Neural crest cell (in vitro differentiated cells): ENCODE measurements at regions not wholly inside any gene's neighbourhood (a gene's known extent, or its start where the extent isn't known, plus 50 kb on each side); places are given as distances from the start of the nearest gene placed in this dataset.

Experiments used
- DNase-seq: peaks from one replicate; pipeline ENCODE4 v3.0.0; 2021; ENCODE audit warnings: low read depth, mixed read lengths, low spot score
- H3K27ac Mint-ChIP-seq: one replicate; pipeline ENCODE4 v1.8.0; 2021; ENCODE audit warnings: mild to moderate bottlenecking, mixed read lengths; ENCODE audit not compliant: unreplicated experiment
- H3K27me3 Mint-ChIP-seq: 2 replicates; pipeline ENCODE4 v1.8.0; 2021; ENCODE audit warnings: low read depth, mild to moderate bottlenecking, mixed read lengths
- H3K36me3 Mint-ChIP-seq: 2 replicates; pipeline ENCODE4 v1.8.0; 2021; ENCODE audit warnings: low read depth, mild to moderate bottlenecking, mixed read lengths
- H3K4me1 Mint-ChIP-seq: 2 replicates; pipeline ENCODE4 v1.8.0; 2021; ENCODE audit warnings: mixed read lengths
- H3K4me3 Mint-ChIP-seq: one replicate; pipeline ENCODE4 v1.8.0; 2021; ENCODE audit warnings: mild to moderate bottlenecking, mixed read lengths
- H3K9me3 Mint-ChIP-seq: 2 replicates; pipeline ENCODE4 v1.8.0; 2021; ENCODE audit warnings: mixed read lengths
- CTCF ChIP-seq: fragments of 200-600 bp; sonication (generic); conservative IDR thresholded peaks from 2 replicates; pipeline ENCODE4 v1.5.0; 2021; ENCODE audit warnings: antibody characterized with exemption, mild to moderate bottlenecking

GRCh38 chr4:75376543-75376942 is 137.7 kb downstream of the RCHY1 start:
- no peak for DNase-seq
- Mint-ChIP-seq H3K4me1 (peaks cover 4% of the 10 kb centered on the region), H3K36me3 (peaks cover 9% of the 10 kb centered on the region), H3K27ac (no peak overlapping the region), H3K27me3 (peaks cover 5% of the 10 kb centered on the region), H3K4me3 (no peak overlapping the region), H3K9me3 (peaks cover 7% of the 10 kb centered on the region)
- TF ChIP-seq CTCF, result no peak

- no peak for DNase-seq
- Mint-ChIP-seq H3K9me3 (peaks cover 3% of the 10 kb centered on the region), H3K4me3 (no peak overlapping the region), H3K27me3 (no peaks in the 10 kb centered on the region), H3K27ac (no peak overlapping the region), H3K4me1 (no peaks in the 10 kb centered on the region), H3K36me3 (no peaks in the 10 kb centered on the region)
- no peak for TF ChIP-seq CTCF
Measured at GRCh38 chr4:75371915-75372314, 142.3 kb downstream of the RCHY1 start.

GRCh38 chr4:75370576-75370975 is 143.6 kb downstream of the RCHY1 start:
- no peaks in the 10 kb centered on the region for H3K36me3 Mint-ChIP-seq
- no peak for DNase-seq
- no peaks in the 10 kb centered on the region for H3K9me3 Mint-ChIP-seq
- H3K4me1 Mint-ChIP-seq, result no peaks in the 10 kb centered on the region
- H3K27me3 Mint-ChIP-seq, result no peaks in the 10 kb centered on the region
- no peak overlapping the region for H3K27ac Mint-ChIP-seq
- H3K4me3 Mint-ChIP-seq, result no peak overlapping the region
- no peak for TF ChIP-seq CTCF

- Mint-ChIP-seq H3K27ac (no peak overlapping the region), H3K4me1 (no peaks in the 10 kb centered on the region), H3K27me3 (no peaks in the 10 kb centered on the region), H3K36me3 (no peaks in the 10 kb centered on the region), H3K9me3 (no peaks in the 10 kb centered on the region), H3K4me3 (no peak overlapping the region)
- TF ChIP-seq CTCF, result no peak
- DNase-seq, result no peak
Measured at GRCh38 chr4:75345423-75345822, 168.8 kb downstream of the RCHY1 start.

- no peak overlapping the region for H3K4me3 Mint-ChIP-seq
- no peak for DNase-seq
- no peaks in the 10 kb centered on the region for H3K9me3 Mint-ChIP-seq
- H3K27me3 Mint-ChIP-seq, result no peaks in the 10 kb centered on the region
- H3K36me3 Mint-ChIP-seq, result no peaks in the 10 kb centered on the region
- H3K27ac Mint-ChIP-seq, result no peak overlapping the region
- no peaks in the 10 kb centered on the region for H3K4me1 Mint-ChIP-seq
- TF ChIP-seq CTCF, result no peak
Measured at GRCh38 chr4:75344915-75345314, 169.3 kb downstream of the RCHY1 start.

GRCh38 chr4:75343333-75343732 is 170.9 kb downstream of the RCHY1 start:
- Mint-ChIP-seq H3K36me3 (no peaks in the 10 kb centered on the region), H3K27ac (no peak overlapping the region), H3K4me3 (no peak overlapping the region), H3K9me3 (no peaks in the 10 kb centered on the region), H3K27me3 (no peaks in the 10 kb centered on the region), H3K4me1 (no peaks in the 10 kb centered on the region)
- no peak for TF ChIP-seq CTCF
- no peak for DNase-seq
